Mesenchymal stem cell (in vitro differentiated cells and primary cell): ENCODE measurements at regions not wholly inside any gene's neighbourhood (a gene's known extent, or its start where the extent isn't known, plus 50 kb on each side); places are given as distances from the start of the nearest gene placed in this dataset.
"Not testable (repeated sequence)": the region's sequence is repeated elsewhere in the genome, so short reads cannot be mapped to it uniquely, and the experiment has no call there.

Experiments used
- DNase-seq: peaks from one replicate; pipeline ENCODE4 v3.0.0-alpha.2; 2013
- H2AFZ ChIP-seq: one replicate; pipeline ENCODE4 v1.6.1; 2013; ENCODE audit warnings: low read depth, mild to moderate bottlenecking, control low read depth, inconsistent platforms, low read length, moderate library complexity
- H2AK5ac ChIP-seq: 2 replicates; pipeline ENCODE4 v1.6.1; 2013; ENCODE audit warnings: low read length, moderate library complexity, mild to moderate bottlenecking, inconsistent platforms; ENCODE audit not compliant: severe bottlenecking
- H2BK120ac ChIP-seq: one replicate; pipeline ENCODE4 v1.6.1; 2013; ENCODE audit warnings: low read depth, mild to moderate bottlenecking, inconsistent platforms, low read length, moderate library complexity
- H2BK12ac ChIP-seq, 2 experiments: one replicate each; pipeline ENCODE4 v1.6.1; 2013; ENCODE audit warnings: inconsistent platforms in 2 of 2, low read length in 2 of 2, mild to moderate bottlenecking in 2 of 2, moderate library complexity in 2 of 2, control low read depth in 1 of 2
- H2BK15ac ChIP-seq: one replicate; pipeline ENCODE4 v1.6.1; 2013; ENCODE audit warnings: mild to moderate bottlenecking, low read depth, inconsistent platforms; ENCODE audit not compliant: poor library complexity, severe bottlenecking
- H2BK5ac ChIP-seq: 2 replicates; pipeline ENCODE4 v1.6.1; 2013; ENCODE audit warnings: low read depth, mild to moderate bottlenecking, low read length, control low read depth, inconsistent platforms; ENCODE audit not compliant: poor library complexity, severe bottlenecking
- H3K14ac ChIP-seq, 2 experiments: one replicate each; pipeline ENCODE4 v1.6.1; 2013; ENCODE audit warnings: inconsistent platforms in 2 of 2, low read length in 2 of 2, control low read depth in 1 of 2, mild to moderate bottlenecking in 1 of 2, moderate library complexity in 1 of 2
- H3K18ac ChIP-seq, 2 experiments: one replicate each; pipeline ENCODE4 v1.6.1; 2013; ENCODE audit warnings: inconsistent platforms in 2 of 2, low read length in 2 of 2, control low read depth in 1 of 2, low read depth in 1 of 2, mild to moderate bottlenecking in 1 of 2
- H3K23ac ChIP-seq, 2 experiments: one replicate each; pipeline ENCODE4 v1.6.1; 2013; ENCODE audit warnings: inconsistent platforms in 2 of 2, low read length in 2 of 2, mild to moderate bottlenecking in 2 of 2, moderate library complexity in 2 of 2, control low read depth in 1 of 2
- H3K27ac ChIP-seq: 2 replicates; pipeline ENCODE4 v1.5.1; 2013; ENCODE audit warnings: mild to moderate bottlenecking, moderate library complexity, low read length, control low read depth, inconsistent platforms; ENCODE audit not compliant: poor library complexity, severe bottlenecking
- H3K27me3 ChIP-seq, 2 experiments: 2 replicates each; pipeline versions ENCODE4 v1.6.1 to v1.7.0; 2013; ENCODE audit warnings: low read length in 2 of 2, mild to moderate bottlenecking in 2 of 2, moderate library complexity in 2 of 2, control low read depth in 1 of 2, inconsistent platforms in 1 of 2; ENCODE audit not compliant: control insufficient read depth in 1 of 2, insufficient read depth in 1 of 2
- H3K36me3 ChIP-seq, 2 experiments: 2 replicates each; pipeline versions ENCODE4 v1.6.1 to v1.7.0; 2013; ENCODE audit warnings: low read length in 2 of 2, control low read depth in 1 of 2, inconsistent platforms in 1 of 2, low read depth in 1 of 2, mild to moderate bottlenecking in 1 of 2; ENCODE audit not compliant: insufficient read depth in 2 of 2, control insufficient read depth in 1 of 2
- H3K4ac ChIP-seq, 2 experiments: one replicate each; pipeline ENCODE4 v1.6.1; 2013; ENCODE audit warnings: inconsistent platforms in 2 of 2, low read length in 2 of 2, mild to moderate bottlenecking in 2 of 2, moderate library complexity in 2 of 2, control low read depth in 1 of 2, low read depth in 1 of 2
- H3K4me1 ChIP-seq: 2 replicates; pipeline ENCODE4 v1.6.1; 2013; ENCODE audit warnings: low read depth, low read length, control low read depth; ENCODE audit not compliant: control insufficient read depth, insufficient read depth
- H3K4me2 ChIP-seq: 2 replicates; pipeline ENCODE4 v1.6.1; 2013; ENCODE audit warnings: low read length, mild to moderate bottlenecking, inconsistent platforms; ENCODE audit not compliant: poor library complexity, severe bottlenecking
- H3K4me3 ChIP-seq, 2 experiments: 2 replicates each; pipeline versions ENCODE4 v1.5.1 to v1.7.0; 2013; ENCODE audit warnings: low read length in 2 of 2, mild to moderate bottlenecking in 2 of 2, control low read depth in 1 of 2, low read depth in 1 of 2; ENCODE audit not compliant: insufficient read depth in 1 of 2
- H3K79me1 ChIP-seq: replicated peaks from 2 replicates; pipeline ENCODE4 v1.6.1; 2013; ENCODE audit warnings: mild to moderate bottlenecking, control low read depth, low read length, inconsistent platforms; ENCODE audit not compliant: poor library complexity, severe bottlenecking
- H3K9ac ChIP-seq: 2 replicates; pipeline ENCODE4 v1.7.0; 2013; ENCODE audit warnings: mild to moderate bottlenecking, low read length, moderate library complexity
- H3K9me3 ChIP-seq: 2 replicates; pipeline ENCODE4 v1.7.0; 2013; ENCODE audit warnings: mild to moderate bottlenecking, low read length; ENCODE audit not compliant: control insufficient read depth
- H4K8ac ChIP-seq: one replicate; pipeline ENCODE4 v1.6.1; 2013; ENCODE audit warnings: inconsistent platforms, mild to moderate bottlenecking, low read length, moderate library complexity
- H4K91ac ChIP-seq: one replicate; pipeline ENCODE4 v1.6.1; 2013; ENCODE audit warnings: mild to moderate bottlenecking, low read length, inconsistent platforms
- WGBS: methylation state at CpG from one replicate; pipeline ENCODE4 v1.1.7; 2013; ENCODE audit warnings: mixed read lengths; 5-methylcytosine and 5-hydroxymethylcytosine counted together

GRCh38 chr12:67555075-67555717 lies 93.3 kb upstream of the DYRK2 start:
- not testable (repeated sequence) for H2BK5ac ChIP-seq, H3K36me3 ChIP-seq, H3K9ac ChIP-seq, H3K4me1 ChIP-seq, H3K27me3 ChIP-seq, H3K23ac ChIP-seq, H3K79me1 ChIP-seq, H3K9me3 ChIP-seq, H3K4me2 ChIP-seq, H2AK5ac ChIP-seq, H3K4me3 ChIP-seq, H3K27ac ChIP-seq
- peak overlapping the region; percentile 95 to 99 for H2BK12ac ChIP-seq
- H3K18ac ChIP-seq = peak overlapping the region; percentile 91 to 98
- peak overlapping the region; percentile 92 for H4K91ac ChIP-seq
- peak overlapping the region; percentile 84 for H4K8ac ChIP-seq
- H3K4ac ChIP-seq = peak overlapping the region; percentile 24 to 58
- peak overlapping the region; percentile 83 for H2BK120ac ChIP-seq
- peak; percentile 53 for DNase-seq
- peak overlapping the region in 1 of 2 experiments; percentile 93 for H3K14ac ChIP-seq
- WGBS = 51% methylated on average over 8 of the region's 8 CpGs
- H2BK15ac ChIP-seq = peak overlapping the region; percentile 54
- H2AFZ ChIP-seq = peak overlapping the region; percentile 11

DNA sequence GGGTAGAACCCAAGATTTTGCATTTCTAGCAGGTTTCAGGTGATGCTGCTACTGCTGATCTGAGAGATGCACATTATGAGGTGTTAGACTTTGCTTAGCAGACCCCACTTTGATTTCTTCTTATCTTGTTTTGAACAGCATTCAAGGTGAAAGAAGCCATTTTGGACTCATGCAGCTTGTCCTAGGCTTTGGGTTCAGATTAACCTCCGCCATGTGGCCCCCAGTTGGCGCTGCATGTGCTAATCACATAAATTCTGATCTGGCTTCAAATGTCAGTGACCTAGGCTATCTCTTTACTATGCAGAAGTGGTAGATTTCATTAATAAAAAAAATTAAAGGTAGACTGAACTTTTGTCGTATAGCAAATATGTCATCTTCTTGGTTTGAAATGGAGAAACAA lies 89.8 kb upstream of the DYRK2 start:
- no peak overlapping the region for H2AK5ac ChIP-seq
- H3K36me3 ChIP-seq = no peaks in the 10 kb centered on the region
- no peak overlapping the region for H2AFZ ChIP-seq
- H3K9ac ChIP-seq = no peak overlapping the region
- H3K27ac ChIP-seq = no peak overlapping the region
- no peak for DNase-seq
- H3K27me3 ChIP-seq = no peaks in the 10 kb centered on the region
- H3K4ac ChIP-seq = no peak overlapping the region
- no peak overlapping the region for H3K14ac ChIP-seq
- H4K91ac ChIP-seq = no peak overlapping the region
- no peak overlapping the region for H2BK15ac ChIP-seq
- no peak overlapping the region for H2BK12ac ChIP-seq
- no peak overlapping the region for H2BK120ac ChIP-seq
- H3K18ac ChIP-seq = no peak overlapping the region
- no peak overlapping the region for H4K8ac ChIP-seq
- no peak overlapping the region for H3K23ac ChIP-seq
- peaks cover 4% of the 10 kb centered on the region for H3K4me1 ChIP-seq
- no peak overlapping the region for H3K4me2 ChIP-seq
- H3K4me3 ChIP-seq = no peak overlapping the region
- 96% methylated on average over 3 of the region's 3 CpGs for WGBS
- no peaks in the 10 kb centered on the region for H3K79me1 ChIP-seq
- no peak overlapping the region for H2BK5ac ChIP-seq
- H3K9me3 ChIP-seq = peaks cover 22% of the 10 kb centered on the region

- WGBS = 93% methylated on average over 3 of the region's 3 CpGs
- no peak overlapping the region for H3K27ac ChIP-seq
- H3K18ac ChIP-seq = no peak overlapping the region
- H3K36me3 ChIP-seq = no peaks in the 10 kb centered on the region
- H3K14ac ChIP-seq = no peak overlapping the region
- no peak overlapping the region for H2BK120ac ChIP-seq
- H2BK5ac ChIP-seq = no peak overlapping the region
- H2BK15ac ChIP-seq = no peak overlapping the region
- no peaks in the 10 kb centered on the region for H3K79me1 ChIP-seq
- no peak overlapping the region for H2BK12ac ChIP-seq
- H4K91ac ChIP-seq = no peak overlapping the region
- H3K4me2 ChIP-seq = no peak overlapping the region
- H3K9ac ChIP-seq = no peak overlapping the region
- H3K4me3 ChIP-seq = no peak overlapping the region
- H4K8ac ChIP-seq = no peak overlapping the region
- H2AFZ ChIP-seq = no peak overlapping the region
- no peak for DNase-seq
- no peak overlapping the region for H3K4ac ChIP-seq
- no peak overlapping the region for H3K23ac ChIP-seq
- H3K4me1 ChIP-seq = peaks cover 4% of the 10 kb centered on the region
- no peaks in the 10 kb centered on the region for H3K27me3 ChIP-seq
- peaks cover 22% of the 10 kb centered on the region for H3K9me3 ChIP-seq
- H2AK5ac ChIP-seq = no peak overlapping the region
Observed at GRCh38 chr12:67559751-67560150, 88.8 kb upstream of the DYRK2 start.

DNA sequence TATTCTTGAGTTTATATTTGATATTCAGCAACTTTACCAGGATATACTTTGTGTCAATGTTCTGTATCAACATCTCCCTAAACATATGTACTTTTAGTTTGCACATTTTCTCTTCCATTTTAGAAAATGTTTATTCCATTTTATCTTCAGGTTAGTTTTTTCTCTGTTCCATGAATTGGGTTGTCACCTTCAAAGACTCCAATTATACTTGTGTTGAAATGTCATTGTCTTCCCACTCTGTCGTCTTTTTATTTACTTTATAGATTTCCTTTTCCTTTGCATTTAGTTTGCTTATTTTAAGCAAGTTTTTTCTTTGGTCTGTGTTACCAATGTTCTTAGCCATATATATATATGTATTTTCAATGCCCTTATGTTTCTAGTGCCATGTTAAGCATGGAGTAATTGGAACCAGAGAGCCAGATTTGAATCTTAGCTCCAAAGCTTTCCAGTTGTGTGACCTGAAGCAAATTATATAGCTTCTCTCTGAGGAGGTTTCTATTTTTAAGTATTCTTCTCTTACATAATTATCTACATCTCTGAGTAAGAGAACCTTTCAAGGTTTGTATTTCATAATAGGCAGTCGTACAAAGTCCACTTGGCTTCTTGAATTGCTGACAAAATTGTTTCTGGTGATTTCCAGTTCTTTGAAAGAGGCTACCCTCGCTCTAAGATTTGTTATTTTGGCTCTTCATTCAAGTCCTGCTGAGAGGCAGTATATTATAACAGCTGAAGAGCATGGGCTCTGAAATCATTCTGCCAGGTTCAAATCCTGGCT lies 85.8 kb upstream of the DYRK2 start:
- Histone ChIP-seq H3K27me3 (no peaks in the 10 kb centered on the region), H3K23ac (no peak overlapping the region), H4K8ac (no peak overlapping the region), H3K27ac (no peak overlapping the region), H3K79me1 (no peaks in the 10 kb centered on the region), H3K4ac (no peak overlapping the region), H3K4me1 (no peaks in the 10 kb centered on the region), H2AK5ac (no peak overlapping the region), H2BK5ac (no peak overlapping the region), H4K91ac (no peak overlapping the region), H2BK12ac (no peak overlapping the region), H3K4me3 (no peak overlapping the region), H2BK15ac (no peak overlapping the region), H3K9me3 (peaks cover 37% of the 10 kb centered on the region), H2AFZ (no peak overlapping the region), H3K18ac (no peak overlapping the region), H3K36me3 (no peaks in the 10 kb centered on the region), H2BK120ac (no peak overlapping the region), H3K4me2 (no peak overlapping the region), H3K9ac (no peak overlapping the region), H3K14ac (no peak overlapping the region)
- 81% methylated on average over 2 of the region's 3 CpGs for WGBS
- no peak for DNase-seq
